SK-N-MC (cell line): ENCODE measurements at regions not wholly inside any gene's neighbourhood (a gene's known extent, or its start where the extent isn't known, plus 50 kb on each side); places are given as distances from the start of the nearest gene placed in this dataset.

Source experiments
- DNase-seq: peaks from one replicate; pipeline ENCODE4 v3.0.0-alpha.2; 2011; ENCODE audit warnings: low read depth, low spot score
- H3K27ac ChIP-seq: fragments of 200-600 bp; sonication (generic); 2 replicates; pipeline ENCODE4 v1.5.1; 2016; ENCODE audit warnings: mixed run types
- H3K36me3 ChIP-seq: fragments of 200-600 bp; sonication (generic); 2 replicates; pipeline ENCODE4 v1.6.1; 2017; ENCODE audit warnings: antibody characterized with exemption, low read length, mixed read lengths; ENCODE audit not compliant: insufficient read depth
- H3K4me3 ChIP-seq: fragments of 200-600 bp; sonication (generic); 2 replicates; pipeline ENCODE4 v1.5.1; 2016
- H3K9ac ChIP-seq: fragments of 200-600 bp; sonication (generic); 2 replicates; pipeline ENCODE4 v1.8.0; 2017; ENCODE audit warnings: mixed run types, mixed read lengths; ENCODE audit not compliant: insufficient read length
- H3K9me3 ChIP-seq: fragments of 200-600 bp; sonication (generic); 2 replicates; pipeline ENCODE4 v1.6.1; 2017; ENCODE audit warnings: low read depth, mild to moderate bottlenecking, antibody characterized with exemption, low read length, moderate library complexity, mixed read lengths
- EZH2 ChIP-seq: fragments of 200-600 bp; sonication (generic); IDR thresholded peaks from one replicate; pipeline ENCODE4 v1.6.1; 2017; ENCODE audit warnings: antibody characterized with exemption
- FOXP2 ChIP-seq: optimal IDR thresholded peaks from 2 replicates; pipeline ENCODE3; 2011; ENCODE audit warnings: mild to moderate bottlenecking, moderate library complexity; ENCODE audit not compliant: insufficient read depth; ENCODE audit errors: extremely low read length, control extremely low read depth
- POLR2AphosphoS5 ChIP-seq: IDR thresholded peaks from 2 replicates; pipeline ENCODE4 v1.6.1; 2012; ENCODE audit warnings: mild to moderate bottlenecking, low read depth, low read length, borderline replicate concordance

DNA sequence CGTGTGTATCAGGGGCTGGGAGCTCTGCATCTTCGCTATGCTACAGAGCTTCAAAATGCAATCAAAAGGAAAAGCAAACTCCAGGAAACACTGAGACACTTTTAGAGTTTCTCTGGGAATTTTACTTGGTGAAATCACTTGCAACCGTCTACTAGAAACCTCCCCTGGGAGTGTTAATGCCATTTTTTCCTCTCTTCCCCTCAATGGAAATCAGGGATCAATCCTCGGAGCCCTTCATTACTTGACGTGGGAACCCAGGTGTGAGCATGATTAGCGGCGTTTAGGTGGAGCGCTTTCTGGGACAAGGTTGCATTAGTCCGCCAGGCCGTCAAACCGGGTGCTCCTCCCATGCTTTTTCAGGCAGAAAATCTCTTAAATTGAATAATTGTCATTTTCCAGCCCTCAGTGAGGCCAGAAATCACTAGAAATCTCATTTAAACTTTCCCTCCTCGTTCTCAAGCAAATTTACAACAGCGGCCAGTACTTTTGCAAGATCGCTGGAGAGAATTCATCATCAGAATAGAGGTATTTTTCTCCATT, 191.3 kb downstream of the IRX1 start:
- TF ChIP-seq POLR2AphosphoS5 (no peak), EZH2 (no peak), FOXP2 (no peak)
- Histone ChIP-seq H3K9me3 (no peaks in the 10 kb centered on the region), H3K27ac (no peak overlapping the region), H3K4me3 (no peak overlapping the region), H3K36me3 (no peaks in the 10 kb centered on the region), H3K9ac (no peak overlapping the region)
- DNase-seq: no peak

DNA sequence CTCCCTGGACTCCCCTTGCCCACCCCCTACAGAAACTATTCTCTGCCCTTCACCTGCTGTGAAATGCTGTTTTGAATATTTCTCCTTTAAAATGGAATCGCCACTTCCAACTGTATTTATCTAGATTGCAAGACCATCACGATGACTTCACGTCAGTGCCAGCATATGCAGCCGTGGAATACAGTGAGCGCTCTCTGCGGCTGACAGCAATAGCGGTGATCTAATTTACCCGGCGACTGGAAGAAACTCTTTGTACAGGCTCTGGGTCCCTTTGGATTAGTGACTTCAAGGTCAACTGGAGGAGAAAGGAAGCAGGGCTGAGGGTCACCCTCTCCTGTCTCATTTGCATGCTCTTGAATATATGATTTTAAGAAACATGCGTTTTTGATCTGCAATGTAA, 192.0 kb downstream of the IRX1 start:
- H3K27ac ChIP-seq: no peak overlapping the region
- H3K4me3 ChIP-seq: no peak overlapping the region
- H3K9me3 ChIP-seq: no peaks in the 10 kb centered on the region
- no peak overlapping the region for H3K9ac ChIP-seq
- TF ChIP-seq POLR2AphosphoS5 (no peak), FOXP2 (no peak), EZH2 (no peak)
- DNase-seq: no peak
- no peaks in the 10 kb centered on the region for H3K36me3 ChIP-seq

DNA sequence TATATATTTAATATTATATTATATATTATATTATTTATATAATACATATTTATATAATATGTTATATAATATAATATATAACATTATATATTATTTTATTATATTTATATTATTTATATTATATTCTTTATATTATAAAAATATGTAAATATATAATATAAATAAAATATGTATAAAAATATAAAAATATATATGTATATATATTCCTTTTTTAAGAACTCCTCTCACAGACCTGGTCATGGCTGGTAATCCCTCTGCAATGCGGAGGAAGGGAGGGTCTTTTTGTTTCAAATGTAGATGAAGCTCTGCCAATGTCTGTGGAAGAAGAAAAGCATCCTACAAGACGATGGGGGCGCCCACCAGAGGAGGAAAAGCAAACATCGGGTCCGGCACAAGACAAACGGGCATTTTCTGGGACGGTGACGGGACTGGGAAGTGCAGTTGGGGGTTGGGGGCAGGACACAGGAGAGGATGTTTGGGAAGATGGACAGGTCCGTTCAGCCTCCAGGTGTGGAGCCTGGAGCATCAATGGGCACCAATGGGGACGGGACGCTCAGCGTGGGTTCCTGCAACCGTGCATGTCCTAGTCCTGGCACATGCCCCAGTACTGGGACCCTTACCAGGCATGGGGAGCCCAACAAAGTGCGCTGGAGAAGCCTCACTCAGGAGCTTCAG, 194.0 kb downstream of the IRX1 start:
- Histone ChIP-seq H3K27ac (no peak overlapping the region), H3K4me3 (no peak overlapping the region), H3K9ac (no peak overlapping the region), H3K9me3 (no peaks in the 10 kb centered on the region), H3K36me3 (no peaks in the 10 kb centered on the region)
- no peak for DNase-seq
- no peak for TF ChIP-seq FOXP2
- no peak for TF ChIP-seq EZH2
- no peak for TF ChIP-seq POLR2AphosphoS5

DNA sequence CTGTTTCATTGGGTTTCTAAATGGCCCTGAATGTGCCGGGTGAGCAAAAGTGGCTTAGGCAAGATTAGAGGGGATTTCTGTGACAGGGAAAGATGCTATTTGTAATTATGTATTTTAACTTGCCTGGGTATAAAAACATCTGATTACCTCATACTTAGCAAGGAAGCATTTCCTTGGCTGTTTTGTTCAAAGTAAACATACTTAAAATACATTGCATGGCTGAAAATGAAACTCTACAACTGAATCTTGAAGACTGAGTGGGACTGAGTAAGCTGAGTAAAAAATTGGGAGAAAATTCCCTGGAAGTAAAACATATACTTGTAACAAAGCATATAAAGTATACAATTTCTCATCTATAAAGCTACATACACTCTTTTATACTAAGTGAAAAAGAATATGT, 197.5 kb downstream of the IRX1 start:
- DNase-seq: no peak
- TF ChIP-seq FOXP2 (no peak), EZH2 (no peak), POLR2AphosphoS5 (no peak)
- Histone ChIP-seq H3K9me3 (no peaks in the 10 kb centered on the region), H3K4me3 (no peak overlapping the region), H3K27ac (no peak overlapping the region), H3K36me3 (no peaks in the 10 kb centered on the region), H3K9ac (no peak overlapping the region)

DNA sequence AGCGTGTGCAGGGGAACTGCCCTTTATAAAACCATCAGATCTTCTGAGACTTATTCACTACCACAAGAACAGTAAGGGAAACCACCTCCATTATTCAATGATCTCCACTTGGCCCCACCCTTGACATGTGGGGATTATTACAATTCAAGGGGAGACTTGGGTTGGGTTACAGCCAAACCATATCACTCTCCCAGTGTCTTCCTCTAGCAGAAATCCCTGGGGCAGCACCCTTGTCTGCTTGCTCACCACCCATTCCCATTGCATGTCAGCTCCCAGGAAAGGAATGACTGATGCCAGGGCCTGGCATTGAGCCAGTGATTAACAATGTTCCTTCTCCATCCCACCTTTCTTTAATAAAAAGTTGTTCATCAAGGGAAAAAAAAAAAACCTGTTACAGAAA, 199.0 kb downstream of the IRX1 start:
- no peak for TF ChIP-seq EZH2
- TF ChIP-seq POLR2AphosphoS5: no peak
- no peaks in the 10 kb centered on the region for H3K36me3 ChIP-seq
- no peak for DNase-seq
- no peak overlapping the region for H3K4me3 ChIP-seq
- no peak overlapping the region for H3K9ac ChIP-seq
- H3K27ac ChIP-seq: no peak overlapping the region
- H3K9me3 ChIP-seq: no peaks in the 10 kb centered on the region

DNA sequence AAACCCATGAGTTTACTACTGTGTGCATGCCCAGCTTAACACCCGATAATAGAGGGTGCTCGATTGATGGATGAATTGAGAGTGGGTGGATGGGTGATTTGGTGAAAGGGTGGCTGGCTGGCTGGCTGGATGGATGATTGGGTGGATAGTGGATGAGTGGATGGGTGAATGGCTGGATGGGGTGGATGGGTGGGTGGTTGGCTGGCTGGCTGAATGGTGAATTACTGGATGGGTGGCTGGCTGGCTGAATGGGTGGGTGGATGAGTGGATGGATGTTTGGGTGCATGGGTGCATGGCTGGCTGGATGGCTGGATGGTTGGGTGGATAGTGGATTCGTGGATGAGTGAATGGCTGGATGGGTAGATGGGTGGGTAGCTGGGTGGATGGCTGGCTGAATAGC, 201.1 kb downstream of the IRX1 start:
- DNase-seq: no peak
- Histone ChIP-seq H3K36me3 (no peaks in the 10 kb centered on the region), H3K4me3 (no peak overlapping the region), H3K9me3 (no peaks in the 10 kb centered on the region), H3K27ac (no peak overlapping the region), H3K9ac (no peak overlapping the region)
- no peak for TF ChIP-seq EZH2
- no peak for TF ChIP-seq POLR2AphosphoS5
- TF ChIP-seq FOXP2: no peak

DNA sequence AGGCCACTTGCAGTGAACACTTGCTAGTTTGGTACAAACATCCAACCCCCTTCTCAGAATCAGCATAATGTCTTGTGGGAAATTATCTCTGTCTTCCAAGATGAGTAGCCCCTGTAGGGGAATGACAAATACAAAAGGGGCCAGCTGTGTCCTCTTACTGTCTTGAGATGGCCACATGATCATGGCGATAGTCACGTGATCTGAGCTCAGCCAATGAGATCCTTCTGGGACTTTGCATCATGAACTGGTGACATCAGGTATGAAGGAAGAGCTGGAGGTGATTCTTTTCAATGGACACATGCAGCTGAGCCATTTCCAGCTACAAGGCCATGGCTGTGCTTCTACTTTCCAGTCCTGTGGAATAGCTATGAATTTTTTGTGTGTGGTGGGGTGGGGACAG, 206.3 kb downstream of the IRX1 start:
- TF ChIP-seq POLR2AphosphoS5 (no peak), FOXP2 (no peak), EZH2 (no peak)

DNA sequence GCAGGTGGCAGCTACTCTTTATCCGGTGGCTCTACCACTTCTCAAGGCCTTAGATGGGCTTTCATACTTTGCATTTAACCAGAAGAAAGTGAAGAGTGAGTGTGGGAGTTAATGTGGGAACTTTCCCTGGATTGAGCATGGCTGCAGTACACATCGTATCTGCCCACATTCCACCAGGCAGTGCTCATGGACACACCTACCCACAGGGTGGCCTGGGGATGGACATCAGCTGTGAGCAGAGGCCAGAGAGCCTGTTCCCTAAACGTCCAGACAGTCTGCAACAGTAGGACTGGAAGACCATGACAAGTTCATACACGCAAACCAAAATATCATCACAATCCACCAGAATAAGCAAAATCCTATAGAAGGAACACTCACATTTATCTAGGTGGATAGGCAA, 213.8 kb downstream of the IRX1 start:
- Histone ChIP-seq H3K36me3 (no peaks in the 10 kb centered on the region), H3K9me3 (no peaks in the 10 kb centered on the region), H3K9ac (no peak overlapping the region), H3K27ac (no peak overlapping the region), H3K4me3 (no peak overlapping the region)
- TF ChIP-seq POLR2AphosphoS5 (no peak), EZH2 (no peak), FOXP2 (no peak)
- no peak for DNase-seq

More for the DNA sequence above, 206.3 kb downstream of the IRX1 start:
- no peak for DNase-seq
- Histone ChIP-seq H3K27ac (no peak overlapping the region), H3K4me3 (no peak overlapping the region), H3K9me3 (no peaks in the 10 kb centered on the region), H3K9ac (no peak overlapping the region), H3K36me3 (no peaks in the 10 kb centered on the region)

DNA sequence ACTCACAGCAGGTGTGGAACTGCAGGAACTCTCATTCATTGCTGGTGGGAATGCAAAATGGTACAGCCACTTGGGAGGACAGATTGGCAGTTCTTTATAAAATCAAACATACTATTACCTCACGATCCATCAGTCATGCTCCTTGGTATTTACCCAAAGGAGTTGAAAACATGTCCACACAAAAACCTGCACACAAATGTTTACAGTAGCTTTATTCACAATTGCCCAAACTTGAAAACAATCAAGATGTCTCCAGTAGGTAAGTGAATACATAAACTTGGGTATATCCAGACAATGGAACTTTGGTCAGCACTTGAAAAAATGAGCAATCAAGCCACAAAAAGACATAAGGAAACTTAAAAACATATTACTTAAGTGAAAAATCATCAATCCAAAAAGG, 215.5 kb downstream of the IRX1 start:
- Histone ChIP-seq H3K36me3 (no peaks in the 10 kb centered on the region), H3K9me3 (no peaks in the 10 kb centered on the region), H3K4me3 (no peak overlapping the region), H3K9ac (no peak overlapping the region), H3K27ac (no peak overlapping the region)
- TF ChIP-seq FOXP2: no peak
- TF ChIP-seq EZH2: no peak
- TF ChIP-seq POLR2AphosphoS5: no peak
- no peak for DNase-seq
